DMS79 (cell line): ENCODE measurements at regions not wholly inside any gene's neighbourhood (a gene's known extent, or its start where the extent isn't known, plus 50 kb on each side); places are given as distances from the start of the nearest gene placed in this dataset.

Experiments
- DNase-seq: peaks from one replicate; lab custom pipeline; 2025; lab: John Stamatoyannopoulos, UW

DNA sequence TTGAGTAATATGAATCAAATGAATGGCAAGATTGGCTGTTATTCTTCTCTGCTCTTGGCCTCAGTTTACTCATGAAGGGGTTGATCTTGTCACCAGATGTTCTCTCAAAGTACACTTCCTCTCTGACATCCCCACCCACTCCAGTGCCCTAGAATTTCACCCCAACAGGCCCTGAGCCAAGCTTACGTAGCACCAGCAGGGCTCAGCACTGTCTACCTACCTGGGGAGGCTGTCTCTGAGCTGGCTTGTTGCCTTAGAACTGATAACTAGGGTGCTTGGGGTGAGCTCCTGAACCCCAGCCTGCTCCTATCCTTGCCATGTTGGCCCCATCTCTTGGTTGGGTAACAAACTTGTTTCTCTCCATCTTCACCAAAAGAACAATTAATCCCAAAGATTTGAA is 159.1 kb upstream of the USP24 start:
- no peak for DNase-seq

DNA sequence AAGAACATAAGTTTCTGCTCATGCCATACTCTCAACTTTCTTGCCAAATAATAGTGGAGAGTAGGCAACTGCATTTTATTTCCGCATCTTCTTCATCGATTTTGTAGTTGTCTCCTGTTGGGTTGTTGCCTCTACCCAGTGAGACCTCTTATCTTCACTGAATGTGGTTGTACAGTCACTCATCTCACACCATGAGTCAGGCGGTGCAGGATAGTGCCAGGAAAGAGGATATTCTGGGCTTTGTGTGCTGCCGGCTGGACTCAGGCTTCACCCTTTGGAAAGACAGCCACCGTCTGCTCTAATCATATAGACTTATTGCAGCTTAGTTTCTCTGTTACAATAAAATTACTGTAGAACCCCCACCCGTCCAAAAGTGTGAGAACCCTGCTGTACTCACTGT is 154.3 kb upstream of the USP24 start:
- DNase-seq, result no peak

- DNase-seq, result no peak
These were observed 153.5 kb upstream of the USP24 start for GRCh38 chr1:55368698-55369097.

DNA sequence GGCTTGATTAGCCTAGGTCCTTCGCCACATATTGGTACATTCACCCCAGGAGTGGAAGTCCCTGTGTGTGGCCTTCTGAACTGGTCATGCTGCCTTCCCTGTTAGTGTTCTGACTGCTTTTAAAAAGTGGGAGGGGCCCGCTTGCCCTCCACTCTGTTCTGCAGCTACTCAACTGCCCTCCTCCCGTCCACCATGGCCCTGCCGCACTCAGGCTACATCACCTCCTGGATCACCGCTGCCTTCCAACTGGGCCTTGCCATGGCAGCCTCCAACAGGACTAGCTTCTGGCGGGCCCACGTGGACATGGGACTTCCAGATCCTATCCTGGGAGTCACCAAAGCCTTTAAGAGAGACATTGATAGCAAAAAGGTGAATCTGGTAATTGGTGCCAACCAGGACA is 152.1 kb upstream of the USP24 start:
- no peak for DNase-seq

- DNase-seq, result no peak
These were observed 149.1 kb upstream of the USP24 start for GRCh38 chr1:55364216-55364615.

GRCh38 chr1:55363268-55363667 is 148.1 kb upstream of the USP24 start:
- DNase-seq, result no peak

- no peak for DNase-seq
These were observed 147.4 kb upstream of the USP24 start for GRCh38 chr1:55362558-55362957.

GRCh38 chr1:55359611-55360010 is 144.4 kb upstream of the USP24 start:
- DNase-seq, result no peak

DNA sequence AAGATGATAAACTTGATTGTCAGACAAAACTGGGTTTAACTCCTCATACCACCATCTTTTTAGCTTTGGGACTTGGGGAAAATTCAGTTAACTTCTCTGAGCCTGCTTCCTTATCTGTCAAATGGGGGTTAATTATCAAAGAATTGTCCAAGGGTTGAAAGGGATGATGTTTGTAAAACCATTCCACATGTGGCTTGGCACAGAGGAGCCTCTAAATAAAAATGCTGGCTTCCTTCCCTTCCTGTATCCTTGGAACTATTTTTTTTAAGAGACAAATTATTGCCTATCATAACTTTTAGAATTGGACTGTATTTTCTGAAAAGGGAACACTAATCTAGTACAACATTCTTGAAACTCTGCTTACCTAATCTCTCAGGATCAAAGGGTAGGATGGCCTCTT is 143.4 kb upstream of the USP24 start:
- no peak for DNase-seq

DNA sequence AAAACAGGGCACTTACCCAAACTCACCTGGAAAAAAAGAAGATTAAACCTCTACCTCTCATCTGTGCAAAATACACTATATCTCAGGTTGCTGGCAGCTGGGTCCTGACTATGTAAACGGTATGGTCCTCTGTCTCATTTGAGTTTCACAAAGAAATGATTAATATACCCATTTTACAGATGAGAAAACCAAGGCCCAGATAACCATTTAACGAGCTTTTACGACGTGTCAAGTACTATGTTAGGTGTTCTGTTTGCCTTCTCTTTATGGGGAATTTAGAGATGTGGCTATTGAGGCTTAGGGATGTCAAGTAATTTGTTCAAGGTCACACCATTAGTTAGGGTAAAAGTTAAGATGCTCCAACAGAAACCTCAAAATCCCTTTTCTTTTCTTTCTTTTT is 140.4 kb upstream of the USP24 start:
- no peak for DNase-seq

DNA sequence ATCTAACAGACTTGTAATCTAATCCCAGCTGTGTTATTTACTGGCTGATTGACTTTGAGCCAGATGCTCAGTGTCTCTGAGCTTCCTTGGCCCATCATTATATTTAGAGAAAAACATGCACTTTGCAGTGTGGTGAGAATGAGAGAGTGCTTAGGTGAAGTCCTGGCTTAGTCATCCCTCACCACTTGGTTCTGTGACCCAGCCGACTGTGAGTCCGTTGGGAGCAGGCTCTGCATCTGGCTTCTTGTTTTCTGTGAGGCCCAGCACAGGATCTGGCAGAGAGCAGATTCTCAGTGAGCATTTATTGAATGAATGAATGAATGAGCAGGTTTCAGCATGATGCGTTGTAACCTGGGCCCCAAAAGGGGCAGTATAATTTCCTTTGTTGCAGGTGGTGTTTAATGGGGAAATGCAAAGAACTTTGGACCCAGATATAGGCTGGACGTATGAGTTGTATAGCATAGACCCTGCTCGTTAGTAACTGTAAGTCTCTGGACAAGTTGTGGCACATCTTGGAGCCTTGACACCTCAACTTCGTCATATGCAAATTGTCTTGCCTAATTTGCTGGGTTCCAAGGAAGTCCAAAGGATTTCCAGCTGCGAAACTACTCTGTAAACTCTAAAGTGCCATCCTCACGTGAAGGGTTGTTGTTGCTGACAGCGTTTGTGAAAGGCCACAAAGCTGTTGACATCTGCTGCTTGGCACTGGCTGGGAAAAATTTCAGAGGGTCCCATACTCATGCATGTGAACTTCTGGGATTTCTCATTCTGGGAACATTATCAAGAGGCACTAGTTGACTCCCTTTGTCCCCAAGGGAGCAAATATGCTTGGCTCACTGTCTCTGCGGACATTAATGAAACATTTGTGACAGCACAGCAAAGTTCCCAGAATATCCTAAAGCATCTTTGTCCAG is 138.8 kb upstream of the USP24 start:
- no peak for DNase-seq

- no peak for DNase-seq
These were observed 137.6 kb upstream of the USP24 start for GRCh38 chr1:55352811-55353180.

DNA sequence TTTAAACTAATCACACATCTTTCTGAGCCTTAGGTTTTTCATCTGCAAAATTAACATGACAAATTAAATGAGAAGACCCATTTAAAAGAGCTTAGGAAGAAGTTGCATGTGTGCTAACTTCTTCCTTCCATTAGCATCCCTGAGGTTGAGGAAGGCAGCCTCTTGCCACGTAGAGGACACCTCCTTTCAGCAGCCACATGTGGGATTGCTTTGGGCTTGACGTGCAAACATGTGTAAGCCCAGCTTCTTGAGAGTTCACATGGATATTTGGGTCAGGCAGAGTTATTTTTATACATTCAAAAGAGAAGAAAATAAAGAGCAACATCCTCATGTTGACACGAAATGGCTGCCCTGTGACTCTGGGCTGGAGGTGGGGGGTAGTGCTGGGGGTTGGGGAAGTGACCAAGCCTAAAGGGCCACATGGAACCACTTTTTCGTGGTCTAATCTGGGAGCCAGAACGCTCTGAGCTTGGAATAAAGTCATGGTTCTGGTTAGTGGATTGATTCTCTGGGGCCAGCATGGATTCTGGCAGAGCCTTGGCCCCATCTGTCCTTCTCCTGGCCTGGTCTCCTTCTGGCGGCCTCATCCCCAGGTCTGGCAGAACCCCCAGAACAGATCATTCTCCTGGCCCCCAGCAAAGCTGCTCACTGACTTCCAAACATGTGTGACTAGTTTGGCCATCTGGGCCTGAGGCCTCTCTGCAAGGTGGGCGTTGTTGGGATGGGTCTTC is 137.1 kb upstream of the USP24 start:
- DNase-seq, result no peak

DNA sequence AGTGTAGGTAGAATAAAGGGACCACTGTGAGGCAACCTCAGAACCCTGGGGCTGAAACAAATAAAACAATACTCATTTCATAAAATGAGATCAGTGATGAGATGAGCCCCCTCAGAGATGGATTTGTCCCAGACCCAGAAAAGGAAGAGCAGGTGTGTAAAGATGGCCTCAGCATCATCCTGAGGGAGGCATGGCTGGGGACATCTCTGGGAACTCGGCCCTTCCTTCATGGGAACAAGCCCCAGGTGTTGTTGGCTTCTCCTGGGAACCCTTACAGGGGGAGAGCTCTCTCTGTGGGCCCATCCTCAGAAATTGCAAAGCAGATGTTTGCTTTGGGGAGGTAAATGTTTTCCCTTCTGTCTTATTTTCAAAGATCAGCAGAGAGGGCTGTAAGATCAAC is 133.2 kb upstream of the USP24 start:
- DNase-seq, result no peak

DNA sequence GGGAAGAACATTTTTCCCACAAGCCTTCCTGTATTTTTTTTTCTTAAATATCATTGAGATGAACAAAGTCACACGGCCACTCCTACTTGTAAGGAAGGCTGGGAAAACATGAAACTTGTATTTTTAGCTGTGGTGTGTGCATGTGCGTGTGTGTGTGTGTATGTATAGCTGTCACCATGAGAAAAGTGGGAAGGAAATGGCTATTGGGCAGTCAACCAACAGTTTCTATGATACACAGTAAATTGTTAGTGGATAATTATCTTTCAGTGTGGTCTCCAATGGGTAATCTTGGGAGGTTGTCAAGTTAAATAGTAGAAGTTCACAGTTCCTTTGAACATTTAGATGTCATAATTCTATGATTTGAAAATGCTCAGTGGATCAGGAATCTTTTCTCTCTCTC is 132.7 kb upstream of the USP24 start:
- no peak for DNase-seq

DNA sequence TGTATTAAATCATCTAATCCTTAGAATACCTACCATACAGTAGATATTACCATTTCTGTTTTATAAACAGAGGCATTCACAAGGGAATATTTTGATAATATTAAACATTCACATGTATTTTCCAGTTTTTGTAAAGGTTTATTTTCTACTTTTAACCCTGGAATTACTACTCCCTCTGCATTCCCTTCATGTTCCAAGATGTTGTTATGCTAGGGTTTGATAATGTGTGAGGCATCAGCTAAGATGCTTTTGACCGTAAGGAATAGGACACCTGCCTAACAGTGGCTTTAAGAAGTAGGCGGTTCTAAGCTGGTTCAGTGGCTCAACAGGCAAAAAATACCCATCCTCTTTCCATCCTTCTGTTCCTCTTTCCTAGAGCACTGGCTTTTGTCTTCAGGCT is 131.9 kb upstream of the USP24 start:
- DNase-seq, result no peak

DNA sequence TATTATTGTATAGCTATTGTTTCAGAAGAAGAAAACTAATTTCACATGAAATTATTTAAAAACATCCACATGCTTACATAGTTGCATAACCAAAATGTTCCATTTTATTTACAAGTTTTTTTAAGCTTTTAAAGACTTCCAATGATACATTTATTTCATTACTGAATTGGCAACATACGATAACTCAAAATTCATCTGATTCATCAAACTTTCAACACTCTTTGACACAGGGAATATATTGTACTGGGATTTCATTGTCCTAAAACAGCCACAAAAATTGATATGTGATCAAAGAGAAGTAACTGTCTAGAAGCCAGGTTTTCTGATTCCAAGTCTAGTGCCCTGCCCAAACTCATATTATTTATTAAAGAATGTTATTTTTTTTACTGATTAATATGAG is 131.4 kb upstream of the USP24 start:
- DNase-seq, result no peak

- no peak for DNase-seq
These were observed 124.5 kb upstream of the USP24 start for GRCh38 chr1:55339681-55340080.

DNA sequence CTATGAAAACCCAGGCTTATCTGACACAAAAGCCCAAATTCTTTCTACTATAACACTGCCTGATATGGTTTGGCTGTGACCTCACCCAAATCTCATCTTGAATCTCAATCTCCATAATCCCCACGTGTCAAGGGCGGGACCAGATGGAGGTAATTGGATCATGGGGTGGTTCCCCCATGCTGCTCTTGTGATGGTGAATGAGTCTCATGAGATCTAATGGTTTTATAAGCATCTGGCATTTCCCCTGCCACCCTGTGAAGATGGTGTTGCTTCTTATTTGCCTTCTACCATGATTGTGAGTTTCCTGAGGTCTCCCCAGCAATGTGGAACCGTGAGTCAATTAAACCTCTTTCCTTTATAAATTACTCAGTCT is 123.3 kb upstream of the USP24 start:
- no peak for DNase-seq

GRCh38 chr1:55337801-55338447 is 122.8 kb upstream of the USP24 start:
- no peak for DNase-seq

DNA sequence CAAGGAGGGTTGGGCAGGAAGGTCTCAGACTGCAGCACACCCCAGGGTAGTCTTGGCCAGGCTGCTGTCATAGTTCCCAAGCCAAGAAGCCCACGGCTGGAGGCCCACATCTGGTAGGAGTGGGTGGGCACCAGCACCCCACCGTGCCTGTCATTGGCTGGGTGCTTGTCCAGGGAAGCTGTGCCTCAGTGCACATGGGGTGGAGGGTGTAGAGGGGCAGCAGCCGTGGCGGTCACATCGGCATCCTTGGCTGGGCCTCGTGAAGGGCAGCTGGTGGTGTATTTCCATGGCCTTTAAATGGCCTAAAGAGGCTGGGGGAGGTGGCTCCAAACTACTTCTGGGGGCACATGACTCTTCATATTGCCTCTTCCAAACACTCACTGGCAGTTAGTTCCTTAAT is 119.6 kb upstream of the USP24 start:
- no peak for DNase-seq

GRCh38 chr1:55334160-55334559 is 119.0 kb upstream of the USP24 start:
- no peak for DNase-seq

- no peak for DNase-seq
These were observed 118.3 kb upstream of the USP24 start for GRCh38 chr1:55333461-55333860.
